OCI-LY1 (cell line): ENCODE measurements at regions not wholly inside any gene's neighbourhood (a gene's known extent, or its start where the extent isn't known, plus 50 kb on each side); places are given as distances from the start of the nearest gene placed in this dataset.

Experiments
- H2AFZ ChIP-seq: fragments of 200-600 bp; sonication (generic), shearing (Covaris generic); 2 replicates; pipeline ENCODE4 v1.6.0; 2014; ENCODE audit warnings: antibody characterized with exemption, mild to moderate bottlenecking, low read length
- H3F3A ChIP-seq: fragments of 200-600 bp; sonication (generic), shearing (Covaris generic); 2 replicates; pipeline ENCODE4 v1.6.0; 2014; ENCODE audit warnings: mild to moderate bottlenecking, antibody characterized with exemption, low read length, moderate library complexity; ENCODE audit not compliant: insufficient read depth
- H3K27ac ChIP-seq: fragments of 200-600 bp; sonication (generic); 2 replicates; pipeline ENCODE4 v1.5.1; 2014; ENCODE audit warnings: low read length, mixed run types, mild to moderate bottlenecking, low read depth; ENCODE audit not compliant: poor library complexity, severe bottlenecking
- H3K27me3 ChIP-seq: fragments of 200-600 bp; sonication (generic); 2 replicates; pipeline ENCODE4 v1.6.0; 2014; ENCODE audit warnings: antibody characterized with exemption, mild to moderate bottlenecking, low read length, moderate library complexity; ENCODE audit not compliant: insufficient read depth
- H3K36me3 ChIP-seq: fragments of 200-600 bp; sonication (generic); 2 replicates; pipeline ENCODE4 v1.6.1; 2014; ENCODE audit warnings: mild to moderate bottlenecking, antibody characterized with exemption, low read length, moderate library complexity, mixed read lengths; ENCODE audit not compliant: insufficient read depth
- H3K4me1 ChIP-seq: fragments of 200-600 bp; sonication (generic); 2 replicates; pipeline ENCODE4 v1.5.1; 2014; ENCODE audit warnings: mild to moderate bottlenecking, low read length, moderate library complexity; ENCODE audit not compliant: insufficient read depth, severe bottlenecking
- H3K4me2 ChIP-seq: fragments of 200-600 bp; sonication (generic), shearing (Covaris generic); 2 replicates; pipeline ENCODE4 v1.6.1; 2014; ENCODE audit warnings: low read length
- H3K4me3 ChIP-seq: fragments of 200-600 bp; sonication (generic); 2 replicates; pipeline ENCODE4 v1.5.1; 2014; ENCODE audit warnings: low read length, low read depth, mild to moderate bottlenecking, mixed read lengths; ENCODE audit not compliant: poor library complexity, severe bottlenecking
- H3K79me2 ChIP-seq: fragments of 200-600 bp; shearing (Covaris generic); 2 replicates; pipeline ENCODE4 v1.6.1; 2016; ENCODE audit warnings: mixed run types, low read length, mixed read lengths; ENCODE audit not compliant: insufficient read depth
- H3K9ac ChIP-seq: fragments of 200-600 bp; sonication (generic), shearing (Covaris generic); 2 replicates; pipeline ENCODE4 v1.6.1; 2014; ENCODE audit warnings: mild to moderate bottlenecking, low read length, mixed read lengths
- H3K9me2 ChIP-seq: fragments of 200-600 bp; sonication (generic), shearing (Covaris generic); 2 replicates; pipeline ENCODE4 v1.6.1; 2014; ENCODE audit warnings: low read depth, mild to moderate bottlenecking, low read length, mixed read lengths
- H3K9me3 ChIP-seq: fragments of 200-600 bp; shearing (Covaris generic); 2 replicates; pipeline ENCODE4 v1.6.1; 2014; ENCODE audit warnings: low read length, mixed read lengths
- H4K20me1 ChIP-seq: fragments of 200-600 bp; sonication (generic), shearing (Covaris generic); 2 replicates; pipeline ENCODE4 v1.6.0; 2016; ENCODE audit warnings: mild to moderate bottlenecking, low read length; ENCODE audit not compliant: insufficient read depth
- CTCF ChIP-seq: fragments of 200-600 bp; sonication (generic), shearing (Covaris generic); IDR thresholded peaks from 2 replicates; pipeline ENCODE4 v1.5.1; 2017; ENCODE audit warnings: mild to moderate bottlenecking, antibody characterized with exemption, low read length, moderate library complexity, mixed read lengths
- EZH2 ChIP-seq: fragments of 200-600 bp; sonication (generic), shearing (Covaris generic); IDR thresholded peaks from 2 replicates; pipeline ENCODE4 v1.8.0; 2017; ENCODE audit warnings: borderline replicate concordance, mixed run types, mild to moderate bottlenecking, antibody characterized with exemption, low read length, moderate library complexity, mixed read lengths

GRCh38 chr2:34892256-34892655 is 1293.2 kb upstream of the FAM98A start:
- no peaks in the 10 kb centered on the region for H4K20me1 ChIP-seq
- H2AFZ ChIP-seq, result no peak overlapping the region
- no peak overlapping the region for H3K4me3 ChIP-seq
- H3K4me1 ChIP-seq, result no peaks in the 10 kb centered on the region
- no peak overlapping the region for H3K27ac ChIP-seq
- H3K27me3 ChIP-seq, result no peaks in the 10 kb centered on the region
- no peaks in the 10 kb centered on the region for H3K79me2 ChIP-seq
- H3K9ac ChIP-seq, result no peak overlapping the region
- H3K4me2 ChIP-seq, result no peak overlapping the region
- TF ChIP-seq EZH2, result no peak
- TF ChIP-seq CTCF, result no peak
- no peaks in the 10 kb centered on the region for H3F3A ChIP-seq
- no peaks in the 10 kb centered on the region for H3K9me2 ChIP-seq
- no peaks in the 10 kb centered on the region for H3K36me3 ChIP-seq
- H3K9me3 ChIP-seq, result no peaks in the 10 kb centered on the region

GRCh38 chr2:34875091-34875745 is 1276.1 kb upstream of the FAM98A start:
- no peaks in the 10 kb centered on the region for H4K20me1 ChIP-seq
- no peaks in the 10 kb centered on the region for H3K4me1 ChIP-seq
- TF ChIP-seq EZH2 (no peak), CTCF (no peak)
- H3K9me3 ChIP-seq, result no peaks in the 10 kb centered on the region
- H3K4me2 ChIP-seq, result no peak overlapping the region
- H3F3A ChIP-seq, result no peaks in the 10 kb centered on the region
- no peaks in the 10 kb centered on the region for H3K79me2 ChIP-seq
- H3K36me3 ChIP-seq, result no peaks in the 10 kb centered on the region
- H2AFZ ChIP-seq, result no peak overlapping the region
- no peak overlapping the region for H3K27ac ChIP-seq
- no peak overlapping the region for H3K9ac ChIP-seq
- no peaks in the 10 kb centered on the region for H3K9me2 ChIP-seq
- H3K27me3 ChIP-seq, result no peaks in the 10 kb centered on the region
- no peak overlapping the region for H3K4me3 ChIP-seq

- no peak overlapping the region for H2AFZ ChIP-seq
- H3K4me1 ChIP-seq, result peaks cover 9% of the 10 kb centered on the region
- H3K9ac ChIP-seq, result no peak overlapping the region
- H3K79me2 ChIP-seq, result no peaks in the 10 kb centered on the region
- no peak overlapping the region for H3K4me2 ChIP-seq
- H4K20me1 ChIP-seq, result no peaks in the 10 kb centered on the region
- H3K36me3 ChIP-seq, result no peaks in the 10 kb centered on the region
- no peak overlapping the region for H3K4me3 ChIP-seq
- no peaks in the 10 kb centered on the region for H3K9me2 ChIP-seq
- no peaks in the 10 kb centered on the region for H3F3A ChIP-seq
- H3K27me3 ChIP-seq, result no peaks in the 10 kb centered on the region
- H3K9me3 ChIP-seq, result no peaks in the 10 kb centered on the region
- no peak for TF ChIP-seq EZH2
- TF ChIP-seq CTCF, result no peak
- no peak overlapping the region for H3K27ac ChIP-seq
These were observed 1254.5 kb upstream of the FAM98A start for GRCh38 chr2:34853646-34854045.
